GM19099 (cell line): ENCODE measurements at regions not wholly inside any gene's neighbourhood (a gene's known extent, or its start where the extent isn't known, plus 50 kb on each side); places are given as distances from the start of the nearest gene placed in this dataset.

Experiments
- POLR2A ChIP-seq: IDR thresholded peaks from 3 replicates; pipeline ENCODE4 v1.6.1; 2011; ENCODE audit warnings: low read depth; ENCODE audit not compliant: insufficient read length; ENCODE audit errors: extremely low read depth

DNA sequence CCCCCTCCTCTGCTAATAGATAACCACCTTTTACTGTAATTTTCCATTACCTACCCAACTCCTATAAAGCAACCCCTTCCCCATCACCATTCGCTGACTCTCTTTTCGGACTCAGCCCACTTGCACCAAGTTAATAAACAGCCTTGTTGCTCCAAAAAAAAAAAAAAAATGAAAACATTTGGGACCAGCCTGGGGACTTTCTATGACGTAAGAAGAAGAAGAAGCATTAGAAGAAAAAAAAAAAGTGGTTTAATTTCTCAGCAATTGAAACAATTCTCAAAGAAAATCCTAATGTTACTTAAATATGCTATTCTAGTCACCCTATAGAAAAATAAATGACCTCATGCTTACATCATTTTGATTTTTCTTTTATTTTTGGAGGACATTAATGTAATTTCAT, 301.5 kb upstream of the ANO3 start:
- TF ChIP-seq POLR2A: no peak

DNA sequence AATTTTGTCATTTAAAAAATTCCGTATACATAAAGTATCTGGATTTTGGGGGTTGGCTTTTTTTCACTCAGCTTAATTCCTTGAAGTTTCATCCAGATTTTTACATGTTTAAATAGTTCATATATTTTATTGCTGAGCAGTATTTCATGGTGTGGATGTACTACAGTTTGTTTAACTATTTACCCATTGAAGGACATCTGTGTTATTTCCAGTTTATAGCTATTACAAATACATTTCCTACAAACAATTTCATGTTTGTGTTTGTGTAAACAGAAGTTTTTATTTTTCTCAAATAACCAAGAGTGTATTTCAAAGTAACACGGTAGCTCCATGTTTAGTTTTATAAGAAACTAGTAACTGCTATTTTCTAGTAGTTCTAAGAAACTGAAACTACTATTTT, 299.7 kb upstream of the ANO3 start:
- TF ChIP-seq POLR2A: no peak

- no peak for TF ChIP-seq POLR2A
Measured at GRCh38 chr11:26035696-26036095, 296.2 kb upstream of the ANO3 start.

DNA sequence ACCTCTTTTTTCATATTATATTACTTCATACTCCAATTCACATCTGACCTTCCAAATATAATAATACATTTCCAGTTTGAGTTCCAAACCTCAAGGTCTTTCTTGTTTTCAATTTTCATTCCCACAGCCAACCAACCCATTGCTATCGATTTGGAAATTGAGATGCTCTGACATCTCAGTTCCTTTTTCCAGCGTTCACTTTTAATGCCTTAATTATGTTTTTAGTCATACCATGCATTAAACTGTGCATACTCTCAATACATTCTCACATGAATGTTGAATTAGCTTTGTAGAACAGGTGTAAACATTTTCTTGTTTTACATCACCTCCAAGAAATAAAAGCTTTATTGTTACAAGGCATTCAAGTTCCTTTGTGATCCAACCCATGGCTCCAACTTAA, 294.2 kb upstream of the ANO3 start:
- no peak for TF ChIP-seq POLR2A

DNA sequence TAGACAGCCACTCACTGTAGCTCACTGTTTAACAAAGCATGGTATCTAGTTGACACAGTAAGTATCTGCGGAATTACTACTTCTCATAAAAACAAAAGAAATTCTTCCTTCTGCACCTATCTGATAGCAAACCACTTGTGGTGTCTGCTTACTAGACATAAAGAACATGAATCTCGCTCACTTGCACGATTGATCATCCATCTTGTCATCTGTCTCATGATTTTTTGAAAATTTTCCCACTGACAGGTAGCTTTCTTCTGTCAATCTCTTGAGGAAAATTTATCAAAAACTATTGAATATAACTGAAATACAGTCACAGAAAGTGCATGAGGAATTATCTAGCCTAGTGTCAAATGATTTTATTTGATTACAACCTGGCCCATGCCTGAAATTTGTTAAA, 291.6 kb upstream of the ANO3 start:
- no peak for TF ChIP-seq POLR2A

GRCh38 chr11:26042113-26042512, 289.8 kb upstream of the ANO3 start:
- TF ChIP-seq POLR2A: no peak

- TF ChIP-seq POLR2A: no peak
Measured at GRCh38 chr11:26043665-26044064, 288.3 kb upstream of the ANO3 start.

DNA sequence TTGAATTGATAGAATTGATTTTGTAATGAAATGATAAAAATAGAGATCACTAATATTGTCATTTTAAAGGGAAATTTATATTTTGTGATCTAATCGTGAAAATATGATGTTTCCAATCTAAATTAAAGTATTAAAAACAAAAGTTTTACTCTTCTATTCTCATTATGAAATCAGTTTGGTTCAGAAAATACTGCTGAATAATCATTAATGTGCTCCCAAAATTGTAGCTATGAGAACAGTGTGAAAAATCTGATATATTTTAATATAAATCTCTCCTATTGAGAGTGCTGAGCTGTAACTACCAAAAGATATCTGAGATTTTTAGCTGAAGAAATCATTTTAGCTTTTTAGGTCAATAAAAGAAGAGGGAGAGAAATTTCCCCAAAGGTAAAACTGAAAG, 287.5 kb upstream of the ANO3 start:
- no peak for TF ChIP-seq POLR2A

- no peak for TF ChIP-seq POLR2A
Measured at GRCh38 chr11:26045082-26045481, 286.8 kb upstream of the ANO3 start.

DNA sequence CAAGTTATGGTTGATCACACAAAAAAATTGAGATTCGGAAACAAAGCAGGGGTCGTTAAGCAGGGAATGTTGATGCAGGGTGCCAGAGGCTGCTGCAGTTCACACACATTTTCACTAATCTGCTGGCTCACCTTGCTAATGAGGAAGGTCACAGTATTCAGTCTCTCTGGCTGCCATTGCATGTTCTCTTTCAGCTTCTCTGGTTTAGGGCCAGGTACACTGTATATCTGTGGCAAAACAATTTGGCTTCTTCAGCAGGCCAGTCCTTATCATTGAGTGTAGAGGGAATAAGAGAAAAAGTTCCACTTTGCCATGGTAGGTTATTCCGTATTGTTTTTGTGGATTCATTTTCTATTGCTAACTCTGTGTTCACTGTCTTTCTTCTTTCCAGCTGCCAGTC, 283.7 kb upstream of the ANO3 start:
- TF ChIP-seq POLR2A: no peak

GRCh38 chr11:26053966-26054365, 278.0 kb upstream of the ANO3 start:
- no peak for TF ChIP-seq POLR2A

DNA sequence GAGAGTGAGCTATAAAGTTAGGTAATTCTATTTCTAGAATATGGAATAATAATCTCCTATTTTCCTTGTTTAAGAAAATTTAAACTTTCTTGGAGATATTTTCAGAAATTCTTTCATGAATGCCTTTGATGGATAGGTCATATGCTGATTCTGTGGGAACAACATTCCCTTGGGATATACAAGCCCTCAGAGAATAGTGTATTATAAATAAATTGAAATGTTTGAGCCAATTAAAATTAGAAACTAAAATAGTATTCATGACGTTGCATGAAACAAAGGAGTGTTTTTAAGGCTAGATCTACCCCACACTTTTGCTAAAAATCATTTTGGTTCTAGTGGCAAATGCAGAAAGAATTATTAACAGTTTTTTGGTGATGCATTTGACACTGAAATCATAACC, 269.3 kb upstream of the ANO3 start:
- no peak for TF ChIP-seq POLR2A

DNA sequence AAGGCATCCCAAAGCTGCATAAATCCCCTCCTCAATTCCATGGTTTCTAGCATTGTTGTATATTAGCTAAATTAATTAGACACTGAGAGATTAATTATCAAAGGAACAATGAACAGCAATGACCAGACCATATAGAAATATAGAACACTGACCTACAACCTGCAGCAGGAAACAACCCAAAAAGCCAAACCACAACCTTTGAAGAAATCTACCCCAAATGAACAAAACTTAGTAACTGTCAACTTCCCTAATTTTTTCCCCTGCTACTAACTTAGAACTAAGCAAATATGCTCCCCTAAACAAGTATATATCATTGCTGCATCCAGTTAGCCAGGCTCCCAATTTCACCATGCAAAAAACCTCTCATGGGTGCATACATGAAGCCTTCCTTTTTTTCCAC, 268.0 kb upstream of the ANO3 start:
- TF ChIP-seq POLR2A: no peak

GRCh38 chr11:26065944-26066343, 266.0 kb upstream of the ANO3 start:
- no peak for TF ChIP-seq POLR2A

DNA sequence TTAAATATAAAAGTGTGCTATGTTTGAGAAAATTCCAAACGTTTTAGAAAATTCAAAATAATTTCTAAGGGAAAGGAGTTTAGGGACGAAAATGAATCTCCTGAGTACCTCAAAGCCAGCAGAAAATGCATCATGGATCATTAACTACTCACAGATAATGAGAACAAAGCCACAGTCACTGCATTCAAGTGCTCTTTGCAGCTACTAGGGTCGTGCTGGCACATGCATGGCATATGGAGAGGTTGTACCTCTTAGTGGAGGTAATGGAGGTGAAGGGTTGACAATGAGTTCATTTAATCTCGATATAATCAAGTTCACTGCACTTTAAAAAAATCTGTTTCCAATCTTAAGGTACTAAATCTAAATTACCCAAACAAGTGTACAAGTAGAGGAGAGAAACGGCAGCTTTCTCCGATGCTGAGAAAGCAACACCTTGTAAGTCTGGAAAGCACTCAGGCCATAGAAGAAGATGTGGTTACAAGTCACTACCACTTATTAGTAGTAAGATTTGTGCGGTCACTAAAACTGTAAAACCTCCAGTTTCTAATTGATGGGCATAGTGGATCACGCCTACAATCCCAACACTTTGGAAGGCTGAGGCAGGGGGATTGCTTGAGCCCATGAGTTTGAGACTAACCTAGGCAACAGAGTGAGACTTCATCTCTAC, 261.1 kb upstream of the ANO3 start:
- TF ChIP-seq POLR2A: no peak

DNA sequence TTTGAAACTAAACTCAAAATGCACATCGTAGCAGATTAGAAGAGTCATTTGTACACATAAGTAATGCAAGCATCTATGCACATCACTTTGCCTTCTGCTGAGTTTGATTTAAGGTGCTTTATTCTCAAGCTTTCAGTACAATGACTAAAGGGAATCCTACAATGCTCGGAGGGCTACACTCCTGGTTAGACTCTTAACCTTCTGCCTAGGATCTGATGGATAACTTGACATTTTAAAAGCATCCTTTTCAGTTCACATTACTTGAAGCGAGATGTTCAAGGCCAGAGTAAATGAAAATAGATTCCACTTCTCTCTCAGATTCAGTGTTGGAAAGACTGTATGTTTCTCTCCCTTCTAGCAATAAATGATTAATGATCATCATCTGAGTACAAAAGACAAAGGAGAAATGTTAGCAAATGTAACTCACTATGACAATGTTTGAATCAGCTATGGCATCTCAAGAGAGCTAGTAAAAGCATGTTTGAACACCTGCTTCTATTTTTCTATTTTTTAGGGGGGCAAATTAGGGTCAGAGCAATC, 259.2 kb upstream of the ANO3 start:
- TF ChIP-seq POLR2A: no peak

DNA sequence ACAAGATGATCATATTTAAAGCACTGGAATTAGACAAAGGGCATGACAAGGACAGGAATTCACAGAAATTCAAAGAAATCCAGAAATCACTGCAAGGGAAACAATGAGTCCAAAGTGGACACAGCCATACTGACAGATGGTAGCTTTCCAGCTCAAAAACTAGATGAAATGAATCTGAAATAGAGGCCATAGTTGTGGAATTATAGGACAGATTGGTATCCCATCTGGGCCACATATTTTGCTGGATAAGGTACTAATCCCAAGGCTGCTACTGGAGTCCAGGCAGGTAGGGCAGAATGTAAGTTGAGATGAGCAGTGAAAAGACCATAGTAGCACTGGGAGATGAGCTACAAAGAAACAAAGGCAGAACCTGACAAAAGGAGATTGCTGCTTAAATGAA, 258.3 kb upstream of the ANO3 start:
- TF ChIP-seq POLR2A: no peak
